ENCODE measurements at regions not wholly inside any gene's neighbourhood (a gene's known extent, or its start where the extent isn't known, plus 50 kb on each side); places are given as distances from the start of the nearest gene placed in this dataset.
"Not testable (repeated sequence)": the region's sequence is repeated elsewhere in the genome, so short reads cannot be mapped to it uniquely, and the experiment has no call there.

DNA sequence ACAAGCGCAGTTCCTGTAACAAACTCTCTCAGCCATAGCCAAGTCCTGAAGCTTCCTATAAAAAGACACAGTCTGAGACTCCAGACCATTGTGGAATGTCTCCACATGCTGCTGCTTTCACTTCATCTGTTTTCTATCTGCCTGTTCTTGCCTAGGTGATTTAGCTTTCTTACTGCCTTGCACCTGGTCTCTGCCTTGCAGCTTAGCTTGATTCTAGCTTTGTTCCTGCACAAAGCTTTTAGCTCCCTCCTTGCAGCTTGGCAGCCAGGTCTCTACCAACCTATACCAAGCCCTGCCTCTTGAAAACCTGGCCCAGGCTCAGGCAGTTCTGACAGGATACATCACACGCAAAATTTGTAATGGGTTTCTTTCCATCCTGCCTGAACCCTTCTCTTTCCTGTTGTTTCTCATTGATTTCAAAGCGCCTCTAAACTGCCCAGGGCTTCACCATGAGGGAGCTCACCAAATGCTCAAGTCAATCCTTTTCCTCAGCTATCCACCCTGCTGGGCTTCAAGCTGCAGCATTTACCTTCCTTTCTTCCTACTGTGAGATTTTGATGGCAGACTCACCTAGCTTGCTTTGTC, 941.3 kb upstream of the NXPH2 start:
- DNase-seq: no peak

DNA sequence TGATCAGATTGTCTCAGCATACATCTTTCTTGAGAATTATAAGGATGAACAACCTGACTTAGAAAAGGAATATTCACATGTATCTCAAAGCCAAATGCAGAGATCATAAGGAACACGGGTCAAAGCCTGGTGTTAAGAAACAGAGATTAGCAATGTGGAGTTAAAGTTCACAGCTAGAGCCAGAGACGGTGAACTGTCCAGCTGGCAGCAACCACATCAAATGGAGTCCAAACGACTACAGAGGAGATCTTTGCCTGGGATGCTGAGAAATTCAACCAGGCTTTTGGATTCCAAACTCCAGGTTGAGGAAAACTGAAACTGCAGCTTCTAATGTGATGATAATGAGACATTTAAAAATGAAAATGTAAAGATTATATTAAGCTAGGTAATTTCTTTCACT, 939.9 kb upstream of the NXPH2 start:
- DNase-seq: no peak

DNA sequence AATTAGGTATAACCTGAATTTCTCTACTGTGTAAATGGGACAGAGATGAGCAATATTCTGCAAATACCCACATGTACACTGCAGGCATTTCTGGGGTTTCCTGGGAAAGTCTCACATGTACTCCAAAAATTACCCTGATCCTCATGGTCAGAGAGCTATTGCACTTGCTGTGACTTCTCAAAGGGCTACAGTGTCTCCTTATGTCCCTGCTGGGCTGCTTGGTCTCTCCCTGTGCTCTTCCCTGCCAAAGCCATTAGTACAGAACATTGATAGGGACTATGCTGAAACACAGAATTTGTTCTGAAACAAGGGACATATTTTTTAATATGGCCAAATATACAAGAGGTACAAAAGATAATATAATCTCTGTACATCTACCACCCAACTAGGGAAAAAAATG, 924.4 kb upstream of the NXPH2 start:
- no peak for DNase-seq

DNA sequence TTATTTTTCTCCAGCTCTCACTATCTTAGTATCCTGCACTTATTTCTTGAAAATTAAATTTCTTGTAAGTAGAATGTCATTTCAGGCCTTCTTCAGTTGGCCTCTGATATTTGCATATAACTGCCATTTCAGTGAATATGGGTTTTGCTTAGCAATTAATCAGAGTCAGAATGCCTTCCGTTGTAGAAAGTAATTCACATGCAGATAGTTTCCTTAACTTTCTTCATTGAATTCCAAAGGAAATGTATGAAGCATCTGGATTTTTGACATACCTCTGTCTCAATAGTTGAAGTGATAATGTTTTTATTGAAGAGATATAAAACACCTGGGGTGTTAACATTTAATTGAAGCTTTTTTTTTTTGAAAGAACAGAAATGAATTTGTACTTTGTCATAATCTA, 914.1 kb upstream of the NXPH2 start:
- DNase-seq: no peak

DNA sequence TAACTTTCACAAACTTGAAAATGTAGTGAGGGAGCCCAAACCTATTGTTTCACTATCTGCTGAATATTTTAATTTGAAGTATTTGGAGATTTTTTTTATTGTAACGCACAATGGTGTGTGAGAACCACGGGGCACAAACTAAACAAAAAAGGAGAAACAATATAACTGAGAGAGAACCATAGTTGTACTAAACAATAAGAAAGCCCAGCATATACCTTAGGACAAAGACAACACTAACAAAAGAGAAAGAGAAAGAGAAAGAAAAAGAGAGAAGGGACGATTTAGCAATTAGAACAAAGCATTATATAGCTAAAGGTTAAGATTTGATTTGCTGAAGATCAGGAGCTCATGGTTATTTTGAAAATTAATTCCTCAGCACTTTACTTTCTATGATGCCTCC, 906.0 kb upstream of the NXPH2 start:
- DNase-seq: no peak

DNA sequence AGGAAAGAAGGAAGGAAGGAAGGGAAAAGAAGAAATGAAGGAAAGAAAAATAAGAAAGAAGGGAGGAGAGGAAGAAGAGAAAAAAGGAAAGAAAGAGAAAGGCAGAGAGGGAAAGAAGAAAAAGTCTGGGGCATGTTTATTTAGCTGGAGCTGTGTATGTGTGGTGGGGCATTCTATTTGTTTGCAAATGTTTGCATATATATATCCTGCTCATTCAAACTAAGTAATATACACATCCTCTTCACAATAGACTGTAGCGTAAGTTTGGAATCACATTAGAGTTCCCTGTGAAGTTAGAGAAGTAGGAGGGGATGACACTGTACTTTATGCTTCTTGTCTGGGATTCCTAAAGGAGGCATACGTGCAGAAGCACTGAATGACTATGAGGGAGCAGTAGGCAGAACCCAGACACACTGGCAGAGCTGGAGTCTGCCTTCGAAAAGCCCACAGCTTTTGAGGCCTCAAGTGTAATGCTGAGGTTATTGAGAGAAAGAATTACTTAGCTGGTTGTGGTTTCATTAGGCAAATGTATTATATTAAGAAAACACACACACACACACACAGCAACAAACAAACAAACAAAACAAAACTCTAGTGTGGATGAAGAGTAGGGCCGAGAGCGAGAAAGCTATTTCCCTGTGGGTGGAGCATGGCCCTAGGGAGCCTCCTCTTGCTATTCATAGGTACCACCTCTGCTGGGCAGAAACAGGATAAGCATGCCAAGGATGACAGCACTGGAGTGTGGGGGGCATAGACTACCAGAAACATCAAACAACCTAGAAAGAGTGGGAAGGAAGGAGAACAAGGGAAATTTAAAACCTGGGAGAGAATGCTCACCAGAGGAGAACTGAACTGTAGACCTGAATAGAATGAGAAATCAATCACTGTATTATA, 905.1 kb upstream of the NXPH2 start:
- no peak for DNase-seq

DNA sequence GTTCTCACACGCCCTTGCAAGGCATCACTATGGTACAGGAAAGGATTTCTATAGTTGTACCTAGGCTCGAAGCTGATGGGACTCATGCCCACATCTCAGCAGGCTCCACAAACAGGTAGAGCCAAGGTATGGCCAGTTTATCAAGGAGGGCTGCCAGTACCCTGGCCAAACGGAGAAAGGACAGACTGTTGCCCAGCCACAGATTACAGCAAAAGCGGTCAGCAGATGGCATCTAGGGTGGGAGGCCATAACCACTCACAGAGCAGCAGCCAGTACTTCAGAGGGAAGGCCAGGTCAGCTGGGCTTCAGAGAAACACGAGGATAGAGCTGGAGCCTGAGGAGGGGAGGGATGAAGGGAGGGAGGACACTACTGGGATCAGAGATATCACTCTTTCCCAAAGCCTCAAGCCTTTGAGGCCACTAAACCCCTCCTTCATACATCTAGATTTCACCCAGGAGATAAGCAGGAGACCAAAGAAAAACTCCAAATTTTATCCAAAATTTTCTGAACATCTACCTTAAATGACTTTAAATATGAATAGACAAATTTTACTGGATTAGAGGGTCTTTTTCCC, 904.2 kb upstream of the NXPH2 start:
- no peak for DNase-seq

DNA sequence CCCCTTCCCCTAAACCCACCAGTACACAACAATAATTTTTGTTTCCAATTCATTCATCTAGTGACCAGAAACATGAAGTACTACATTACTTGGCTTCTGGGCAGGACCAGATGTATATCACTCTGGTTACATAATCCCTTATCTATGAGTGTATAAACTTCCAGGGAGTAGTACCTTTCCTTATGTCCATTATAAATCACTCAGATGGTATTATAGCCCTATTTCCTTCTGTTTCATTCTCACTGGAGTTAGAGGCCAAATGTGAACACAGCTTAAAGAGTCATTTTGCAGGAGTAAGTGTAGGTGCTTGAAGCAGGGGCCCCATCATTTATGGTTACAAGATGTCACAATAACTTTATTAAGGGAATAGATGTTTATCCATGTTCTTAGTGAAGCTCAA, 894.4 kb upstream of the NXPH2 start:
- DNase-seq: no peak

DNA sequence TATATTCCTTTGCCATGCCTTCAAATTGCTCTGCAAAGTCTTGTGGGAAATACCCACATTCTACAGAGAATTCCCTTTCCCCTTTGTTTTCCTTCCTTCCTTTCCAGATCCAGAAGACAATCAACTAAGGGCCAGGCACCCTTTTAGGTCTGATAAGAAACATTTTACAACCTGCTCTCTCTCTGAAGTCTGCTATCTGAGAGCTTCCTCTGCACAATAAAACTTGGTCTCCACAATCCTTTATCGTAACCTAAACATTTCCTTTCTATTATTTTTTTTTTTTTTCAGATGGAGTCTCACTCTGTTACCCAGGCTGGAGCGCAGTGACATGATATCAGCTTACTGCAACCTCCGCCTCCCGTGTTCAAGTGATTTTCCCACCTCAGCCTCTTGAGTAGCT, 893.3 kb upstream of the NXPH2 start:
- not testable (repeated sequence) for DNase-seq

DNA sequence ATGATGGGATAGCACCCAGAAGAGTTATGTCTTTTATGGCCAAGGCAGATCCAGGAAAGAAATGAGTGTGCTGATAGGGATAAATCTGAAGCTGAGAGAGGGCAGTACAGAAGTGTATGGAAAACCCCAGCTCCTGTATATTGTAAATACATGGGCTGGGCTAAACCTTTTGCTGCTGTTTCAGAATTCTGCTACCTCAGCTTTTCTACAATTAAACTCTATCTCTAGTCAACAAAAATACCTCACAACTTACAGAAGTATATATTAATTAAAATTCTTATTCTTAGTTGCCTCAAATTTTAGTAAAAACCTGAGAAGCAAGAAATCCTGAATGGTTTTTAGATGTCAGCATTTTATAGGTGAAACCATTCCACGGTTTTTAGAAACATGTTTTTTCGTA, 889.5 kb upstream of the NXPH2 start:
- DNase-seq: no peak

DNA sequence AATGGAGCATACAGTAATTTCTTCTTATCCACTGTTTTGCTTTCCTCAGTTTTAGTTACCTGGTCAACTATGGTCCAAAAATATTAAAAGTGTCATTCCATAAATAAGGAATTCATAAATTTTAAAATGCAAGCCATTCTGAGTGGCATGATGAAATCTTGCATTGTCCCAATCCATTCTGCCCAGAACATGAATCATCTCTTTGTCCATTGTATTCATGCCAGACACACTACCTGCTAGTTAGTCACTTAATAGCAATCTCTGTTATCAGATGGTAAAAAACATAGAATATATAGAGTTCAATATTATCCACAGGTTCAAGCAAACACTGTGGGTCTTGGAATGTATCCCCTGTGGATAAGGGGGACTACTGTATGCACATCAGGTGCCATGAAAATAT, 872.2 kb upstream of the NXPH2 start:
- no peak for DNase-seq

DNA sequence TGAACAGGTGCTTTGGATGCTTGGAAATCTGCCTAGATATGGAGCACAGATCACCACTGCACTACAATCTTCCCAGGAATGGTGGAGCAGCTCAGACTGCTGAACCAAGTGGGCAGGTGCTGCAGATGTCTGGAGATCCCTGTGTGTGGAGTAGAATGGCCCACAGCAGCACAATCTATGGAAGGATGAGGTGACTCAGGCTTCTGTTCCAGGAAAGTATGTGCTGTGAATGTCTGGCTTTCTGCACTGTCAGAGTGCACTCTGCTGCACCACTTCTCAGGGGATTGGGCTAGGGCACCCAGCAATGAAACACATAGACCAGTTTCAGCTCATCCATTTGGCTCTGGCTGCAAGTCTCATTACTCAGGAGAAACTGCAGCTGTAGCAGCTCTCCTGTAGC, 865.4 kb upstream of the NXPH2 start:
- no peak for DNase-seq

DNA sequence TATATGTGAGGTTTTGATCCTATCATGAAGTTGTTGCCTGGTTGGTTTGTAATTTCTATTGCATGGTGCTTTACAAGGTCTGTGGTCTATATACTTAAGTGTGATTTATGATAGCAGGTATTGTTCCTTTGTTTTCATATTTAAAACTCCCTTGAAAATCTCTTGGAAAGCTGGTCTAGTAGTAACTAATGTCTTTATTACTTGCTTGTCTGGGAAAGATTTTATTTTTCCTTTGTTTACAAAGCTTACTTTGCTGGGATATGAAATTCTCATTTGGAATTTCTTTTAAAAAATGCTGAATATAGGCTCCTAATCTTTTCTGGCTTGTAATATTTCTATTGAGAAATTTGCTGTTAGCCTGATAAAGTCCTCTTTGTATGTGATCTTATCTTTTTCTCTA, 862.9 kb upstream of the NXPH2 start:
- DNase-seq: no peak

DNA sequence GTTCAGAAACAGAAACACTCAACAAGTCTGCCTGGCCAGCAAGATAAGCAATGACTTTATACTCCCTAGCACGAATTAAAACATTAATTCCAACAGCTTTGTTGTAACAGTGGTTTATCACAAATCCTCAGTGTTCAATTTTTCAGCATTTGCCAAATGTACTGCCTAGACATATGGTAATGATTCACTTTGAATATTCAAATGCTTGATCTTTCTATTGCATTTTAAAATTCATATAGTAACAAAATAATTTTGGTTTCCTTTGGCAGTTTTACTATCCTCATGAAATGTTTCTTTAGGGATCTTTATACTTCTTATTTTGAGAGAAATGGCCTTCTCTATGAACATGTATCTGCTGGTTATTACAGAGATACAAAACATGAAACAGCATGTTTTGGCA, 851.8 kb upstream of the NXPH2 start:
- no peak for DNase-seq

DNA sequence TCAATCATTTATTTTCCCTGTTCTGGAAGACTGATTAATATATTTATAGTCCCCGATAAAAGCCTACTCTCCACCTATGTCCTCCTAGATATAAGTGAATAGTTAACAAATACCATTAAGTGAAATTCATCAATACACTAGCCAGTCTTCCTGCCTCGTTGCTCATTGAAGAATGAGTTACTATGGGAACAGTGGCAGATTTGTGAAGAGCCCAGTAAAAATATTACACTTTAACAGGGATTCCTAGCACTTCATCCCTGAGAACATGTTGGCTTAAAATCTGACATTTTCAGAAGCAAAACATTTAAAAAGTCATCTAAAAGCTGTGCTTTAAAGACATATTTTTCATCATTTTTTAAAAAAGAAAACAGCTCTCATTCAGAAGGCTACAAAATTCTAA, 848.7 kb upstream of the NXPH2 start:
- no peak for DNase-seq

DNA sequence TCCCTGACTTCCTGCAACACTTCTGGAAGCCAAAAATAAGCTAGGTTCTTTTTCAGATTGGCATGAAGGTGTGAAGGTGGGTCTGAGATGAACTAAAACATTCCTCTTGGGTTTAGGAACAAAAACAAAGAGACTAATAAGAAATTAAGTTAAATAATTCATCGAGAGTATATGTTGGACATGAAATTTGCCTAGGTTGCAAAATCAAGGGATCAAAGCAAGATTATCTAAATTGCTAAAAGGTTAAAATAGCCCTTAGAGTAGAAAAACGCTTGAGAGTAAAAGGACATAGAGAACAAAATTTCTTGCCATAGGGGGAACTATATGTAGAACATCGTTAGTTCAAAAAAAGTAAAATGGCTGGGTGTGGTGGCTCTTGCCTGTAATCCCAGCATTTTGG, 845.9 kb upstream of the NXPH2 start:
- DNase-seq: no peak

DNA sequence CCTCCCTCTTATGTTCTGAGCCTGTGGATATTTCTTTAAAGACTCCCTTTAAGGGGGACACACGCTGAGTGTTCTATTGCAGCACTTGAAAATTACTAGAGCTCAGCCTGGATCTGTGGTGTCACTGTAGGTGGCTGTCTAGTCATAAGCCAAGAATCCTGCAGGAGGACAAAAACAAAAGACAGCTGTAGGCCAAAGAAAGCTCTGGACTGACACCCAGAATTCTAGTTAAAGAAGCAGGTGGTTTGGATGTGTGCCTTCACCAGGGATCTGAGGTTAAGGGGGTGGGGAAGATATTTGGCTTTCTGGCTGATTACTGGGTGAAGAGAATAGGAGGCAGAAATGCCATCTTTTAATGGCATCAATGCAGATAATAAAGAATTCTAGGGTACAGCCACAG, 842.5 kb upstream of the NXPH2 start:
- no peak for DNase-seq

DNA sequence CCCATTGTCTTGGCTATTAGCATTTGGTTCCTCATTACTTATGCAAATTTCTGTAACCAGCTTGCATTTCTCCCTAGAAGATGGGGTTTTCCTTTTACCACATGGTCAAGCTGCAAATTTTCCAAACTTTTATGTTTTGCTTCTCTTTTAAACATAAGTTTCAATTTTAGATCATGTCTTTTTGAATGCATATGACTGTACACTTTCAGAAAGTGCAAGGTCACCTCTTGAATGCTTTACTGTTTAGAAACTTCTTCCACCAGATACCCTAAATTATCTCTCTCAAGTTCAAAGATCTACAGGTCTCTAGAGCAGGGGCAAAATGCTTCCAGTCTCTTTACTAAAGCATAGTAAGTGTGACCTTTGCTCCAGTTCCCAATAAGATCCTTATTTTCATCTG, 837.6 kb upstream of the NXPH2 start:
- no peak for DNase-seq

DNA sequence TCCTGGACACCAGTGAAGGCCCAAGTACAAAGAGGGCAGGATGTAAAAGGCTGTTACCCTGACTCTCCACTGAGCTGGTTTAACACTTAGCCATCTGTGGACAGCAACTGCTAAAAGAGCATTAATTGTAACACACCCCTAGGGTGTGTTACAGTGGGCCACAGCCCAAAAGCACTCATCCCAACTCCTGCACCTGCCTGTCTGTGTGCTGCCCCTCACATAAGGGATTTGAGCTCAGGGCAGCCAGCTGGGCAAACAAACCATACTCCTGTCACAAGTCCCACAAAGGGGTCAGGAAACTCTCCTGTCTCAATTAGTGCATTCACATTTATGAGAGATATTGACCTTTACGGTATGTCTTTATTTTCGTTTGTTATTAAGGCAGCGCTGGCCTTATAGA, 833.1 kb upstream of the NXPH2 start:
- no peak for DNase-seq

DNA sequence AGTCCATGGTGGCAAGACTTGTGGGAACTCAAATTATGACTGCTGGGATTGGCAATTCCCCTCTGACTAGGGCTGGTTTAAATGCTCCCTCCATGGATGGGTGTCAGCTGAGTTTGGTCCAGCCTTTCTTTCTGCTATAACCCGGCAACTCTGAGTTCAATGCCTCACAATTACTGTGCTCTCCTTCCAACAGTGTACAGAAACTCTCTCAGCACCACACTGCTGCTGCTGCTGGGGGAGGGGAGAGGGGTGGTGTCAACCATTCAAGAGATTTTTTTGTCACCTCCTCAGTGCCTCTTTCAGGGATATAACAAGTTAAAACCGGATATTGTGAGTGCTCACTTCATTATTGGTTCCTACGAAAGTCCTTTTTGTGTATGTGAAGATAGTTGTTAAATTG, 830.3 kb upstream of the NXPH2 start:
- no peak for DNase-seq

DNA sequence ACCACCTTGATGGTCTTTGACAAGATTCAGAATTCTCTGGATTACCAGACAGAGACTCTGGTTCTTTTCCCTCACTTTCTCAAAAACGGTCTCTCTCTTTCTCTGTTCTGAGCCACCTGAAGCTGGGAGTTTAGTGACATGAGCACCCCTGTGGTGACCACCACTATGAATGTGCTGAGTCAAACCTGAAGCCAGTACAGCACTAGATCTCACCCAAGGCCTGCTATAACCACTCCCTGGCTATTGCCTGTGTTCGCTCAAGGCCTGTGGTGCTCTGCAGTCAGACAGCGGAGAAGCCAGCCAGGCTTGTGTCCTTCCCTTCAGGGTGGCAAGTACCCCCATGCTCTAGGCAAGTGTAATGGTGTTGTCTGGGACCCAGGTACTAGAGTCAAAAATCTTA, 828.9 kb upstream of the NXPH2 start:
- DNase-seq: no peak

DNA sequence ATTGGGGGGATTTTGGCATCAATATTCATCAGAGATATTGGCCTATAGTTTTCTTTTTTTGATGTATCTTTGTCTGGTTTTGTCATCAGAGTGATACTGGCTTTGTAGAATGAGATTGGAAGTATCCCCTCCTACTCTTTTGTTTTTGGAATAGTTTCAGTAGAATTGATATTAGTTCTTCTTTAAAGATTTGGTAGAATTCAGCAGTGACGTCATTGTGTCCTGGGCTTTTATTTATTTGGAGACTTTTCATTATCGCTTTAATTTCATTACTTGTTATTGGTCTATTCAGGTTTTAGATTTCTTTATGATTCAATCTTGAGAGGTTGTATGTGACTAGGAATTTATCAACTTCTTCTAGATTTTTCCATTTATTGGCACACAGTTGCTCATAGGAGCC, 825.5 kb upstream of the NXPH2 start:
- no peak for DNase-seq

DNA sequence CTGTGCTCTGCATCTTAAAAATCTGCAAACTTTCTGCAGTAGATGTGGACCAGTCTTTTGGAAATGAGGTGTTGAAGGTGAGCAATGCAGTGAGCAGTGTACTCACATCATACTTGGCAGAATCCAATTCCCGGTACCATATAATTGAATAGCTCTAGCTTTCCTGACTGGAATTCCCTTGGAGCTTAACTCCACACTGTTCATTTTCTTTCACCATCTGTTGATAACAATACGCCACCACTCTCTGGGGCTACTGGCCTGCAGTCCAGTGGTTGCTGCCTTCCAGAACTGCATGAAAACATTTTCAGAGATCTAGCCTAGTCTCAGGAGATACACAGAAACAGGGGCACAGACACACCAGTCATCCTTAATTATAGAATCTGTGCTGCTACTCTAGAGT, 820.0 kb upstream of the NXPH2 start:
- no peak for DNase-seq
